ENCODE measurements at regions not wholly inside any gene's neighbourhood (a gene's known extent, or its start where the extent isn't known, plus 50 kb on each side); places are given as distances from the start of the nearest gene placed in this dataset.

DNA sequence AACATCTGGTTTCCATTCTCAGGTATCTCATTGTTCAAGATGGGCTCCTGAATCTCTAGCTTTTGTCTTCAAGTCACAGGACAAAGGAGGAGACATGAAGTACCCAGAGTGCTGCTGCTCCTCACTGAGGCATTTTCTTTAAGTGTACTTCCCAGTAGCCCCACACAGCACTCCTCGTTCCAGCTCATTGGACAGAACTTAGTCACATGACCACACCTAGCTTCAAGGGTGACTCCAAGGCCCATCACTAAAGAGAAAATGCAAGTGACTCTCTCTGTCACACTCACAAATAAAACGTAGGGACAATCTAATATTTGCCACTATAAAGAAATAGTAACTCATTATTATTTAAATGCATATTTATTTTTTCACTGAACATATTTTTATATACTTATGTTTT is 58.3 kb upstream of the NEUROD6 start:
- Histone ChIP-seq H3K4me1 (ENCODE audit: insufficient read depth, low read length) (no peaks in the 10 kb centered on the region), H3K4me3 (ENCODE audit: low read length) (no peak overlapping the region), H3K27ac (ENCODE audit: low read depth, low read length) (no peak overlapping the region), H3K27me3 (ENCODE audit: insufficient read depth, low read length, poor library complexity, severe bottlenecking) (no peaks in the 10 kb centered on the region), H3K9me3 (ENCODE audit: low read length) (no peaks in the 10 kb centered on the region), H3K36me3 (ENCODE audit: insufficient read depth, low read length) (no peaks in the 10 kb centered on the region)
- no peak overlapping the region for H3K4me3 Mint-ChIP-seq
- H3K27me3 Mint-ChIP-seq, result no peaks in the 10 kb centered on the region
- ChIA-PET POLR2A (no interaction called here), CTCF (no interaction called here)
- peaks cover 0 to 17% (median 0%) of the 10 kb centered on the region in 5 donors for H3K9me3 Mint-ChIP-seq
- H3K36me3 Mint-ChIP-seq, result no peaks in the 10 kb centered on the region
- H3K4me1 Mint-ChIP-seq, result no peaks in the 10 kb centered on the region
- no peak for DNase-seq
- H3K27ac Mint-ChIP-seq, result no peak overlapping the region

DNA sequence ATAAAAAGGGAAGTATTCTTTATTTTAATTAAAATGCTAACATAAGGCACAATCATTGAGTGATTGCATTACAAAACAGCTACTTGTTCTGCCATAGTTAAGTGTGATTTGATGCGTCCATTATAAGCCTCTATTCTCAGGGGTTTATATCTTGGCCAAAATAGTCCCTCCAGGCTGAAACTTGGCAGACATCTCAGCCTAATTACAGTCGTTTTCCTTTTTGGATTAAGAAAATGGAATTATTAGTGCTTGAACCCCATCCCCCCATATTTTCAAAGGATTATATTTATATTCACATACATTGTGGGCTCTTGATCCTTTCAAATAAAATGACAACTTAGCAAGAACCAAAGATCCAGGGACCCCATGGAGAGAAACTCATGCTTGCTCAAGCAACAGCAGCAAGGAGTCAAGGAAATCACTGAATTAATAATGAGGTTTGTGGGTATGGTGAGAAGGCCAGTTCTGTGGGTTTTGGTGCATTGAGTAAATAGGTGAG is 66.7 kb upstream of the NEUROD6 start:
- no peaks in the 10 kb centered on the region for H3K36me3 ChIP-seq (ENCODE audit: insufficient read depth, low read length)
- H3K27ac ChIP-seq (ENCODE audit: low read depth, low read length), result no peak overlapping the region
- no peaks in the 10 kb centered on the region for H3K4me1 Mint-ChIP-seq
- H3K4me1 ChIP-seq (ENCODE audit: insufficient read depth, low read length), result no peaks in the 10 kb centered on the region
- ChIA-PET CTCF (no interaction called here), POLR2A (no interaction called here)
- H3K9me3 Mint-ChIP-seq, result peaks cover 4 to 30% (median 8%) of the 10 kb centered on the region in 5 donors
- H3K4me3 Mint-ChIP-seq, result no peak overlapping the region
- peaks cover 0 to 2% of the 10 kb centered on the region in 2 donors for H3K27me3 Mint-ChIP-seq
- no peaks in the 10 kb centered on the region for H3K36me3 Mint-ChIP-seq
- no peak overlapping the region for H3K4me3 ChIP-seq (ENCODE audit: low read length)
- no peaks in the 10 kb centered on the region for H3K9me3 ChIP-seq (ENCODE audit: low read length)
- no peak overlapping the region for H3K27ac Mint-ChIP-seq
- no peak for DNase-seq
- H3K27me3 ChIP-seq (ENCODE audit: insufficient read depth, low read length, poor library complexity, severe bottlenecking), result no peaks in the 10 kb centered on the region

DNA sequence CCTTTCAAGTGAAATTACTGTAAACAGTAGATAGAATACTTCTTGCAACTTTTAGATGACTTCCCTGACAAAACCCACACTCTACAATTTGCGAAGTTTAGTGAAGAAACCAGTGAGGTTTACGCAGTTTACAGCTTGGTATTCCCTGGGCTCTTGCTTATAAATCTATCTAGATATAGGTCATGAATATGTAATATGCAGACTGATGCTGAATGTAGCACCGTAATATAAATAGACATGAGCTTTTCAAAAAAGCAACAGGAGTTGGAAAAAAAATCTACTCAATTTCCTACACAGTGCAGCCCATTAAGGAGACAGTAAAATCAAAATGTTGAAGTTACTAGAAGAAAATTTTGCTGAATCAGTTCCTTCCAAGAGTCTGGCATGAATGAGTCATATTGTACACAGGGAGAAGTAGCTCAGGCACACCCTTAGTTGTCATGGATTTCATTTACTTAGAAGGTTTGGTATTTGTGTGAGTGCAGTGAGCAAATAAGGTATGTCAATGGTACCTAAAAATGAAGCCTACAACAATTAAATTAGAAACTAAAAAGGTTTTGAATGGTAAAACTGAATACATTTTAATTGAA is 67.7 kb upstream of the NEUROD6 start:
- Mint-ChIP-seq H3K27me3 (peaks cover 0 to 2% of the 10 kb centered on the region in 2 donors), H3K36me3 (no peaks in the 10 kb centered on the region), H3K27ac (no peak overlapping the region), H3K9me3 (peaks cover 4 to 20% (median 9%) of the 10 kb centered on the region in 5 donors), H3K4me3 (no peak overlapping the region), H3K4me1 (no peaks in the 10 kb centered on the region)
- Histone ChIP-seq H3K9me3 (ENCODE audit: low read length) (no peaks in the 10 kb centered on the region), H3K4me1 (ENCODE audit: insufficient read depth, low read length) (no peaks in the 10 kb centered on the region), H3K4me3 (ENCODE audit: low read length) (no peak overlapping the region), H3K27me3 (ENCODE audit: insufficient read depth, low read length, poor library complexity, severe bottlenecking) (no peaks in the 10 kb centered on the region), H3K27ac (ENCODE audit: low read depth, low read length) (no peak overlapping the region), H3K36me3 (ENCODE audit: insufficient read depth, low read length) (no peaks in the 10 kb centered on the region)
- CTCF ChIA-PET, result no interaction called here
- POLR2A ChIA-PET, result no interaction called here
- no peak for DNase-seq

DNA sequence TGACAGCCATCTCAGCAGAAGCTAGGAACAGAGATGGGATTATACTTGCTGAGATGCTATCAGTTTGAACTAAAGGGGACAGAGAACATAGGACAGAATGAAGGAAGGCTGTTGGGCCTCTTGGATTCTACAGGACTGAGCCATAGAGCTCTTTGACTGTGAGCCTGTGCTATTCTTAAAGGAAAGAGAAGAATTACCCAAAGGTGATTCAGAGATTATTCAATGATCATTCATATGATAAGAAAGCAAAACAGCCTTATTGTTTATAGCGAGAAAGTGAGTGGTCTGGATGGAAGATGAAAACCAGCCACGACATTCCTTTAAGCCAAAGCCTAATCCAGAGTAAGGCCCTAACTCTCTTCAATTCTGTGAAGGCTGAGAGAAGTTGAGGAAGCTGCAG is 69.7 kb upstream of the NEUROD6 start:
- no peak for DNase-seq
- no peak overlapping the region for H3K27ac Mint-ChIP-seq
- CTCF ChIA-PET, result interaction anchor here (0.9 kb wide), 1 partner anchor 11 kb away, joined by 3 read pairs; no protein-coding TSS in a partner anchor
- no peaks in the 10 kb centered on the region for H3K4me1 Mint-ChIP-seq
- no peaks in the 10 kb centered on the region for H3K36me3 Mint-ChIP-seq
- Histone ChIP-seq H3K27ac (ENCODE audit: low read depth, low read length) (no peak overlapping the region), H3K4me1 (ENCODE audit: insufficient read depth, low read length) (no peaks in the 10 kb centered on the region), H3K27me3 (ENCODE audit: insufficient read depth, low read length, poor library complexity, severe bottlenecking) (no peaks in the 10 kb centered on the region), H3K9me3 (ENCODE audit: low read length) (no peaks in the 10 kb centered on the region), H3K4me3 (ENCODE audit: low read length) (no peak overlapping the region), H3K36me3 (ENCODE audit: insufficient read depth, low read length) (no peaks in the 10 kb centered on the region)
- peaks cover 4 to 14% (median 9%) of the 10 kb centered on the region in 5 donors for H3K9me3 Mint-ChIP-seq
- POLR2A ChIA-PET, result no interaction called here
- peaks cover 0 to 2% of the 10 kb centered on the region in 2 donors for H3K27me3 Mint-ChIP-seq
- H3K4me3 Mint-ChIP-seq, result no peak overlapping the region

DNA sequence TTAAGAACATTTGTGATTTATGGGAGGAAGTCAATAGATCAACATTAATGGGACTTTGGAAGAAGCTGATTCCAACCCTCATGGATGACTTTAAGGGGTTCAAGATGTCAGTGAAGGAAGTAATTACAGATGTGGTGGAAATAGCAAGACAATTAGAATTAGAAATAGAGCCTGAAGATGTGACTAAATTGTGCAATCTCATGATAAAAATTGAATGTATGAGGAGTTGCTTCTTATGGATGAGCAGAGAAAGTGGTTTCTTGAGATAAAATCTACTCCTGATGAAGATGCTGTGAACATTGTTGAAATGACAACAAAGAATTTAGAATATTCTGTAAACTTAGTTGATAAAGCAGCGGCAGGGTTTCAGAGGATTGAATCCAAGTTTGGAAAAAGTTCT is 70.9 kb upstream of the NEUROD6 start:
- H3K27ac Mint-ChIP-seq, result no peak overlapping the region
- POLR2A ChIA-PET, result no interaction called here

DNA sequence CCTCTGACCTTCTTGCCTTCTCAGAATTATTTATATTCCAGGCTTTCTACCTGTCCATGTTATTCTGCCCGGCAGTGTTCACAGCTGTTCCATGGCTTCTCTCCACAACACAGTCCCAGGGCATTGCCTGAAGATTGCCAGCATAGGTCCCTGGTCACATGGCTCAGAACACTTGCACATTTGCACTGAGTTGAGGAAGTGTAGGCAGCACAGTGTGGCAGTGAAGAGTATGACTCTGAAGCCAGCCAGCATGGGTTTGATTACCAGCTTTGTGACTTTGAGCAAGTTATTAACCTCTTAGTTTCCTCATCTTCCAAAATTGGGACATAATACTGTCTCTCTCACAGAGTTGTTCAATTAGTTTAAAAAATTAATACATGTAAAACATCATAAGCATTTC is 73.2 kb upstream of the NEUROD6 start:
- H3K9me3 Mint-ChIP-seq, result peaks cover 0 to 10% (median 6%) of the 10 kb centered on the region in 5 donors
- no peaks in the 10 kb centered on the region for H3K36me3 Mint-ChIP-seq
- H3K36me3 ChIP-seq (ENCODE audit: insufficient read depth, low read length), result no peaks in the 10 kb centered on the region
- H3K27ac Mint-ChIP-seq, result no peak overlapping the region
- no peaks in the 10 kb centered on the region for H3K4me1 ChIP-seq (ENCODE audit: insufficient read depth, low read length)
- H3K4me3 ChIP-seq (ENCODE audit: low read length), result no peak overlapping the region
- H3K4me1 Mint-ChIP-seq, result no peaks in the 10 kb centered on the region
- H3K9me3 ChIP-seq (ENCODE audit: low read length), result no peaks in the 10 kb centered on the region
- H3K4me3 Mint-ChIP-seq, result no peak overlapping the region
- POLR2A ChIA-PET, result no interaction called here
- CTCF ChIA-PET, result no interaction called here
- no peak for DNase-seq
- no peak overlapping the region for H3K27ac ChIP-seq (ENCODE audit: low read depth, low read length)
- peaks cover 0 to 2% of the 10 kb centered on the region in 2 donors for H3K27me3 Mint-ChIP-seq
- no peaks in the 10 kb centered on the region for H3K27me3 ChIP-seq (ENCODE audit: insufficient read depth, low read length, poor library complexity, severe bottlenecking)

More for the DNA sequence above, 70.9 kb upstream of the NEUROD6 start:
- Histone ChIP-seq H3K27ac (ENCODE audit: low read depth, low read length) (no peak overlapping the region), H3K4me1 (ENCODE audit: insufficient read depth, low read length) (no peaks in the 10 kb centered on the region), H3K27me3 (ENCODE audit: insufficient read depth, low read length, poor library complexity, severe bottlenecking) (no peaks in the 10 kb centered on the region), H3K9me3 (ENCODE audit: low read length) (no peaks in the 10 kb centered on the region), H3K4me3 (ENCODE audit: low read length) (no peak overlapping the region), H3K36me3 (ENCODE audit: insufficient read depth, low read length) (no peaks in the 10 kb centered on the region)
- H3K9me3 Mint-ChIP-seq, result peaks cover 0 to 14% (median 7%) of the 10 kb centered on the region in 5 donors
- H3K27me3 Mint-ChIP-seq, result peaks cover 0 to 2% of the 10 kb centered on the region in 2 donors
- no peaks in the 10 kb centered on the region for H3K36me3 Mint-ChIP-seq
- H3K4me1 Mint-ChIP-seq, result no peaks in the 10 kb centered on the region
- DNase-seq, result no peak
- CTCF ChIA-PET, result no interaction called here
- H3K4me3 Mint-ChIP-seq, result no peak overlapping the region

DNA sequence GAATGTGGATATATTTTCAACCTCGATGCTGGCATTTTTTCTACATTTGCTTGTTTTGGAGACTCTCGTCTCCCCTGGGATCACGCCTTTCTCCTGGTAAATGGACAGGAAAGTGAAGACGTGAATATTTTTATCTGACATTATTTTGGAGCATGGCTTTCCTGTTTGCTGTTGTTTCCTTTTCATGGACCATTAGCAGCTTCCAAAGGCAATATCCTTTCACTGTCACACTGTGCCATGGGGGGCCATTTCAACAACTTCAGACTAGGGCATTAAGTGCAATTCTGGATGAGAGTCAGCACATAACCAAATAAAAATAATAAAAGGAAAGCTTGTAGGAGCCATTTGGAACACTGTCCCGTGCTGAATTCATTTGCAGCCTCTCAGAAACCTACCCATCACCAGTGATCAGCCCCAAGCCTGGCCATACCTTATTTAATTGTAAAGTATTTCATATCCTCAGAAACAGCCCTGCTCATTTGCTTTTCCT is 75.9 kb upstream of the NEUROD6 start:
- Mint-ChIP-seq H3K4me3 (no peak overlapping the region), H3K27me3 (no peaks in the 10 kb centered on the region), H3K4me1 (no peaks in the 10 kb centered on the region), H3K27ac (no peak overlapping the region), H3K36me3 (no peaks in the 10 kb centered on the region), H3K9me3 (peaks cover 0 to 8% (median 0%) of the 10 kb centered on the region in 5 donors)
- Histone ChIP-seq H3K36me3 (ENCODE audit: insufficient read depth, low read length) (no peaks in the 10 kb centered on the region), H3K4me3 (ENCODE audit: low read length) (no peak overlapping the region), H3K27me3 (ENCODE audit: insufficient read depth, low read length, poor library complexity, severe bottlenecking) (no peaks in the 10 kb centered on the region), H3K4me1 (ENCODE audit: insufficient read depth, low read length) (no peaks in the 10 kb centered on the region), H3K27ac (ENCODE audit: low read depth, low read length) (no peak overlapping the region), H3K9me3 (ENCODE audit: low read length) (no peaks in the 10 kb centered on the region)
- CTCF ChIA-PET, result no interaction called here
- DNase-seq, result no peak
- POLR2A ChIA-PET, result no interaction called here

DNA sequence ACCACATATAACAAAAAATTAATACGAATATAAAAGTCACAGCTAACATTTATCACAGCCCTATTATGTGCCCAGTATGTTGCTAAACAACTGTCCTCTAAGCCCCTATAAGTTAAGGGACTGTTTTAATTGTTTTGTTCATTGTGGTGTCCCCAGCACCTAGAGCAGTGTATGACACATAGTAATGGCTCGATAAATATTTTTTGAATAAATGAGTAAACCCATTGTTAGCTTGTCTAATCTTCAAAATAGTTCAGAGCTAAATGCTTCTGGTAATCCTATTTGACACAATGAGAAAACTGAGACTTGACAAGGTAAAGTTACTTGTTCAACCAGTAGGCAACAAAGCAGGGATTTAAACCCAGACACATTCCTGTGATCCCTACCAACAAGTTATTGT is 78.4 kb upstream of the NEUROD6 start:
- ChIA-PET CTCF (no interaction called here), POLR2A (no interaction called here)
- H3K36me3 Mint-ChIP-seq, result no peaks in the 10 kb centered on the region
- no peak overlapping the region for H3K4me3 ChIP-seq (ENCODE audit: low read length)
- H3K36me3 ChIP-seq (ENCODE audit: insufficient read depth, low read length), result no peaks in the 10 kb centered on the region
- no peaks in the 10 kb centered on the region for H3K9me3 ChIP-seq (ENCODE audit: low read length)
- no peak overlapping the region for H3K27ac ChIP-seq (ENCODE audit: low read depth, low read length)
- no peaks in the 10 kb centered on the region for H3K27me3 ChIP-seq (ENCODE audit: insufficient read depth, low read length, poor library complexity, severe bottlenecking)
- DNase-seq, result no peak
- H3K4me1 Mint-ChIP-seq, result no peaks in the 10 kb centered on the region
- no peak overlapping the region for H3K27ac Mint-ChIP-seq
- H3K27me3 Mint-ChIP-seq, result no peaks in the 10 kb centered on the region
- H3K4me1 ChIP-seq (ENCODE audit: insufficient read depth, low read length), result no peaks in the 10 kb centered on the region
- H3K4me3 Mint-ChIP-seq, result no peak overlapping the region
- H3K9me3 Mint-ChIP-seq, result peaks cover 0 to 8% (median 0%) of the 10 kb centered on the region in 5 donors
